Stimulated activated CD8-positive, alpha-beta memory T cell treated with anti-CD3 and anti-CD28 coated beads, Interleukin-7, amount 100 ng/mL, for 4 hours (primary cell): ENCODE measurements at regions not wholly inside any gene's neighbourhood (a gene's known extent, or its start where the extent isn't known, plus 50 kb on each side); places are given as distances from the start of the nearest gene placed in this dataset.

Experiments
- DNase-seq, 2 donors: peaks; one replicate each; pipeline ENCODE4 v3.0.0-alpha.2; 2020; ENCODE audit warnings: low read depth in 2 of 2

- no peak for DNase-seq
Observed at GRCh38 chr18:27276886-27277285, 91.8 kb upstream of the CHST9 start.

GRCh38 chr18:27276479-27276878 is 91.4 kb upstream of the CHST9 start:
- DNase-seq = no peak

- no peak for DNase-seq
Observed at GRCh38 chr18:27274901-27275300, 89.8 kb upstream of the CHST9 start.

- no peak for DNase-seq
Observed at GRCh38 chr18:27270508-27270907, 85.4 kb upstream of the CHST9 start.

- DNase-seq = no peak
Observed at GRCh38 chr18:27263369-27263768, 78.3 kb upstream of the CHST9 start.

DNA sequence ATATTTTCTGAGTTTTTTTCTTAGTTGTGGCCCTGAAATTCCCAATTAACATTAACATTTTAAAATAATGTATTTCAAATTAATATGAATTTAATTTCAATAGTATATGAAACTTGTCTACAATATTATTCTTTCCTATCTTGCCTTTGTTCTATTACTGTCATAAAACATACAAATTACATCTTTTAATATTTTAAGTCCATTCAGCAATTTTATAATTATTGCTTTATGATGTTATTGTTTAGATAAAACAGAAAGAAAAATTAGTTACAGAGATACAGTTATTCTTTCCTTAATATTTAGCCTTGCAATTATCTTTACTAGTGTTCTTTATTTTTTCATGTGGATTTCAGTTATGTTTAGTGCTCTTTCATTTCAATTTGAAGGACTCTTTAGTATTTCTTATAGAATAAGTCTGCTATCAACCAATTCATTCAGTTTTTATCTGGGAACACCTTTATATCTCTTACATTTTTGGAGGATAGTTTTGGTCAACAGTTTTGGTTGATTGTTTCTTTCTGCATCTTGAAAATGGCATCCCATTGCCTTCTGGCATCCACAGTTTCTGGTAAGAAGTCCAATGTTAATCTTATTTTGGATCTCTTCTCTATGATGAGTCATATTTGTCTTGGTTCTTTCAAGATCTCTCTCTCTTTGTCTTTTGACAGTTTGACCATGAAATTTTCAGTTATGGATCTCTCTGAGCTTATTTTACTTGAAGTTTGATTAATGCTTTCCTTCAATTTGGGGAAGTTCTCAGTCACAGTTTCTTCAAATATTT is 76.9 kb upstream of the CHST9 start:
- DNase-seq = no peak

DNA sequence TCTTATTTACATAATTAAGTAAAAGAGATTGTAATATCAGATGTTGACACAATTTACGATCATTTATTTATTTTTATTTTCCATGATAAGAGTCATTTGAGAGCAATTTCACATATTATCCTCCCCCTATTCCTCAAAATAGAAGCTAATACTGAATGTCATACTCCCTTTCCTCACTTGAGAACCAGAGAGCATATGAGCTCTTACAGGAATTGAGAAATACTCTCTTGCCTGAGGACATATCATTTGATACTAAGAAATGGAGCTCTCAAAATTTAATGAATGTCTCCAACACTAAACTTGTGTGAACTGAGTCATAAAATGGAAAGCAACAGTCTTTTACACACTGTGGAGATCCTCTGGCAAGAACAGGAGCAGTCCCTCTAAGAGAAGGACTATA is 68.5 kb upstream of the CHST9 start:
- no peak for DNase-seq

DNA sequence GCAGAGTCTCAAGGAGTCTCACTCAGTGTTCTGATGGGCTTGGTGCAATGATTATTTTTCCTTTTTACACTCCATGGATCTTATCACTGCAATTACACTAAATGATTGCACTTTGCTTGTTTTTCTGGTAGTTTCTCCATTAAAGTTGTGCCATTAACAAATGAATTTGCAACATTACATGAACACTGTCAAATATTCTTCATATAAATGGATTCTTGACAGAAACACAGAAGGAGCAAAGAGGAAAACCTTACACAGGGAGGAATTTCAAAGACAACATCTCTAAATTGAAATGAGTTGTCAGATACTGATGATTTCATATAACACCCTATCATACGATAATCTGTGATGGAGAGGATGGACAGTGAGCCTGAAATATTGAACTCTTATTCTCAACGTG is 65.4 kb upstream of the CHST9 start:
- DNase-seq = no peak

DNA sequence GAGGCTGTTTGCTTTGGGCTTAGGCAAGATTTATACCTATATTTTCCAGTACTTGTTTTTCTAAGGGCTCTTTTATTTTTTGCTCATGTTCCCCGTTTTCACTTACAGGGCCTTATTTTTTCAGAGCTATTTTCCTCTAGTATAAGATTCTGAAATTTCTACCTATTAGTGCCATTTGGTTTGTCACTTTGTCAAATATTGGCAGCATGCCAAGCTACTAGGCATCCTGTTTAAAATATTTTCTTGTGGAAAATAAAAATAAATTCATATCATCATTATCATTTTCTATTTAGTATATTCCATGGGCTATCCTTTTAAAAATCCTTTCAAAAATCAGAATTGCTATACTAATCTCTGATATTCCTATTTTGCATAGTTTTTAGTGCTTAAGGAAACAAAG is 64.8 kb upstream of the CHST9 start:
- DNase-seq = no peak

DNA sequence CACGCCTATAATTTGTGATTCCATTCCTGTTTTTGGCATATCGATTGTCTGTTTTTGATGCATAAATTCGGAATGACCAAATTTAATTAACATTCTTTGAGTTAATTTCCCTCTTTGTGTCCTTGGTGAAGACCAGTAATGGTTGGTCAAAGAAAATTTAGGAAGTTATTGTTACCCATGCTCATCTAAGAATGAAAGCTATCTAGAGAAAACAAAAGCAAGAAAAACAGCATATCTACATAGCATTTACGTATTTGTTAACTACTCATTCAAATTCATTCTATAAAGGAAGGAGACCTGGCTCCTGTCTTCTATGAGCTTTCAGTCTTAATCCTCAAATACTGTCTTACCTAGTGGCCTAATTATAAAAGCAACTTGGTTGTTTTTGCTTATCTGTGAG is 59.2 kb upstream of the CHST9 start:
- no peak for DNase-seq

DNA sequence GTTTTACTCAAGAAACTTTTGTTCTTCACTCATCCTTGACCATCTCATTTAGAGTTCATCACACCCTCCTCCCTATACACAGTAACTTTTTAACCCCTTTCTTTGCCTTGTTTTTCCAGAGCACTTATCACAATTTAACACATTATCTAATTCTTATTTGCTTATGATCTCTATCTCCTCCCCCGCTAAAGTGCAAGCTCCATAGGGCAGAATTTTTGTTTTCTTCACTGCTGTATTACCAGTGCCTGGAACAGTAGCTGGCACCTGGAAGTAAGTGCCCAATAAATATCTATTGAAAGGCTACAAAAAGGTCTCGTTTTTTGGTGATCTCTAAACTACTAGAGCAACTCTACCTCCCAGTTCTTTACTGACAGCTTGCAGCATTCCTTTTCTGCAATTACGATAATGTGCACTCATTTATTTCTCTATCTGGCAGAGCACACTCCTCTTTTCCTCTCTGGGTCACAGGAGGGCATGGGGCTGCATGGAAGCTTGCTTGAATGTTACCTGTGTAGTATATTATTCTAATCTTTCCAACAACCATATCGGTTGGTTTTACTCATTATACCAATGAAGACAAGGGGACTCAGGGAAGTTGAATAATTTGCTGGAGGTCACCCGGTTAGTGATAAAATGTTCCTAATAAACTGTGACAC is 57.4 kb upstream of the CHST9 start:
- no peak for DNase-seq

DNA sequence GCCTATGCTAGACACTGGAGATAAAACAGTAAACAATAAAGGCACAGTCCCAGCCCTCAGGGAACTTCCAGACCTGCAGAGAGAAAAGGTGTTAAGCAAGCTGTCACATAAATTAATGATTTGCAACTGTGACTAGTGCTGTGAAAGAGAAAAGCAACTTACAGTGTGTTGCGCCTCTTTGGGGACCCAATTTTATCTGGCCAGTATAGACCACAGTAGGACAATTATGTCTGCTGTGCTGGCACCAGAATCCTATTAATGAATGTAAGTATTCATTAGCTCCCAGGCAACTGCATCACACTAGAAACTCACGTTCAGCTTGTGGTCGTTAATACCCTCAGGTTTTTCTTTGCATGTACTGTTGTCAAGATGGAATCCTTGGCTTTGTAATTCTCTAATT is 55.3 kb upstream of the CHST9 start:
- DNase-seq = no peak

DNA sequence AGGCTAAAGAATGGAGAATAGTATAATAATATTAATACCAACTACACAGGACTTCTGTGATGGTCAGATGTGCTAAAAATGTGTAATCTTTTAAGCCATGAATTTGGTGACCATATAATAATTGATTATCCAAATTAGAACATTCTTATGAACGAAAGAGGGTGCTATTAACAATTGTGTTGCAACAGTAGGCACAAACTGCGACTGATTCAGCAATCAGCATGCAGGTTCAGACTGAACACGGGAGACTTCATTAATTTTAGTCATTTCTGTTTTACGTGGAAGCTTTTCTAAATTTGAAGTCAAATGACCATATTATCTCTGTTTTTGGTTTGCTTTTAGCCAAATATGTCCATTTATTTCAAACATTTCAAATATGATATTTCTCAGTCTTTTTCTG is 54.6 kb upstream of the CHST9 start:
- no peak for DNase-seq

DNA sequence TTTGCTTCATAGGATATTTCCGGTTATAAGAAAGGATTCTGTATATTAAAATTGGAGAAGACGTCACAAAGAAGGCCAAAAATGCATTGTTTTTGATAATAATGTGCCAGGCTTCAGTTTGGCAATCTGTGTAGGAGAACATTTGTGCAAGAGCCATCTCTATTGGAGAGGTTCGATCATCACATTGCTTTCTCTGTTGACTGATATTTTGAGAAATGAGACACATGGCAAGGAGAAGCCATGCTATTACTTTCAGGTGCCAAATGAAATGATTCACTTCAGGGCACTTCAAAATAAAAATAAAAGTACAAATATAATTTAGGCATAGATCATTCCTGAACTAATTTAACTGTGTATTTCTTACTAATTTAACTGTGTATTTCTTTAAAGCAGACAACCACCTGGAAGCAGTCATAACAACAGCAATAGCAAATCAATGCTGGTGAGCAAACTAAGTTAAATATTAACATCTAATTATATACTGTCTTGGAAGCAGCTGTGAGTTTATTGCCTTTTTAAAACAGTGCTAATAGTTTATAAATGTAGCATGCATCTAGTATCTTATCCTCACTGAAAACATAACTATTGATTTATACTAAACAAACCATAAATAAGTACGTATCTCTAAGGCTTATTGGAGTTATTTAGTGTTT is 50.2 kb upstream of the CHST9 start:
- DNase-seq = no peak
